Uterus (tissue), 3 donors: ENCODE measurements at regions not wholly inside any gene's neighbourhood (a gene's known extent, or its start where the extent isn't known, plus 50 kb on each side); places are given as distances from the start of the nearest gene placed in this dataset.
"Not testable (repeated sequence)": the region's sequence is repeated elsewhere in the genome, so short reads cannot be mapped to it uniquely, and the experiment has no call there.

Source experiments
- DNase-seq, 2 donors: peaks; one replicate each; pipeline ENCODE4 v3.0.0-alpha.2; 2019 to 2020
- H3K27ac ChIP-seq, 2 donors: fragments of 200-600 bp; sonication (generic); 1 replicate in 1 of 2; 2 replicates in 1 of 2; pipeline ENCODE4 v1.5.1; 2016 to 2018
- H3K27me3 ChIP-seq, 2 donors: fragments of 200-600 bp; sonication (generic); one replicate each; pipeline ENCODE4 v1.5.1; 2018 to 2019; ENCODE audit warnings: control low read depth in 1 of 2
- H3K36me3 ChIP-seq, 2 donors: fragments of 200-600 bp; sonication (generic); one replicate each; pipeline ENCODE4 v1.5.1; 2019; ENCODE audit warnings: control low read depth in 1 of 2
- H3K4me1 ChIP-seq, 2 donors: fragments of 200-600 bp; sonication (generic); one replicate each; pipeline ENCODE4 v1.5.1; 2018 to 2019; ENCODE audit warnings: control low read depth in 1 of 2
- H3K4me3 ChIP-seq, 2 donors: fragments of 200-600 bp; sonication (generic); 1 replicate in 1 of 2; 2 replicates in 1 of 2; pipeline ENCODE4 v1.5.1; 2018 to 2019; ENCODE audit warnings: mild to moderate bottlenecking in 1 of 2
- H3K9me3 ChIP-seq, 2 donors: fragments of 200-600 bp; sonication (generic); one replicate each; pipeline ENCODE4 v1.5.1; 2019; ENCODE audit warnings: control low read depth in 1 of 2
- POLR2A ChIP-seq, 2 donors: fragments of 450-650 bp; IDR thresholded peaks; one replicate each; pipeline ENCODE4 v1.6.1; 2016; ENCODE audit warnings: antibody characterized with exemption in 2 of 2, mild to moderate bottlenecking in 1 of 2, moderate library complexity in 1 of 2
- intact Hi-C: fragments of 100-400 bp; cut with DNase I; formaldehyde crosslinking; loops from one replicate; pipeline ENCODE4 v1.15.1; 2023; ENCODE audit warnings: low total_unique reads
- TF ChIP-seq, protein P1 (sequence below), 4 experiments: fragments of 200-600 bp in 2 of 4; fragments of 450-650 bp in 2 of 4; sonication (generic) in 2 of 4; IDR thresholded peaks; one replicate each; pipeline ENCODE4 v1.5.1; 2016 to 2019; ENCODE audit warnings: antibody characterized with exemption in 4 of 4, mild to moderate bottlenecking in 2 of 4, moderate library complexity in 1 of 4
- donor health status: DM: yes; HTN: yes; CAD: no.

DNA sequence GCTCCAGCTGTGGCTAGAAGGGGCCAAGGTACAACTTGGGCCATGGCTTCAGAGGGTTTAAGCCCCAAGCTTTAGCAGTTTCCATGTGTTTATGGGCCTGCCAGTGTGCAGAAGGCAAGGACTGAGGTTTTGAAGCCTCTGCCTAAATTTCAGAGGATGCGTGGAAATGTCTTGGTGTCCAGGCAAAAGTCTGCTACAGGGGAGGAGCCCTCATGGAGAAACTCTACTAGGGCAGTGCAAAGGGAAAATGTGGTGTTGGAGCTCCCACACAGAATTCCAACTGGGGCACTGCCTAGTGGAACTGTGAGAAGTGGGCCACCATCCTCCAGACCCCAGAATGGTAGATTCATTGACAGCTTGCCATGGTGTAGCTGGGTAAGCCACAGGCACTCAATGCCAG lies 527.2 kb upstream of the RORB start:
- TF ChIP-seq, protein P1, sequence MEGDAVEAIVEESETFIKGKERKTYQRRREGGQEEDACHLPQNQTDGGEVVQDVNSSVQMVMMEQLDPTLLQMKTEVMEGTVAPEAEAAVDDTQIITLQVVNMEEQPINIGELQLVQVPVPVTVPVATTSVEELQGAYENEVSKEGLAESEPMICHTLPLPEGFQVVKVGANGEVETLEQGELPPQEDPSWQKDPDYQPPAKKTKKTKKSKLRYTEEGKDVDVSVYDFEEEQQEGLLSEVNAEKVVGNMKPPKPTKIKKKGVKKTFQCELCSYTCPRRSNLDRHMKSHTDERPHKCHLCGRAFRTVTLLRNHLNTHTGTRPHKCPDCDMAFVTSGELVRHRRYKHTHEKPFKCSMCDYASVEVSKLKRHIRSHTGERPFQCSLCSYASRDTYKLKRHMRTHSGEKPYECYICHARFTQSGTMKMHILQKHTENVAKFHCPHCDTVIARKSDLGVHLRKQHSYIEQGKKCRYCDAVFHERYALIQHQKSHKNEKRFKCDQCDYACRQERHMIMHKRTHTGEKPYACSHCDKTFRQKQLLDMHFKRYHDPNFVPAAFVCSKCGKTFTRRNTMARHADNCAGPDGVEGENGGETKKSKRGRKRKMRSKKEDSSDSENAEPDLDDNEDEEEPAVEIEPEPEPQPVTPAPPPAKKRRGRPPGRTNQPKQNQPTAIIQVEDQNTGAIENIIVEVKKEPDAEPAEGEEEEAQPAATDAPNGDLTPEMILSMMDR (IDR thresholded peaks at IDR 0.05), result no peak
- no peak for TF ChIP-seq POLR2A (IDR thresholded peaks at IDR 0.05)
- Histone ChIP-seq H3K4me3 (no peak overlapping the region), H3K9me3 (no peaks in the 10 kb centered on the region), H3K36me3 (no peaks in the 10 kb centered on the region), H3K4me1 (no peaks in the 10 kb centered on the region), H3K27me3 (no peaks in the 10 kb centered on the region), H3K27ac (no peak overlapping the region)
- intact Hi-C loops, result no loop called here
- no peak for DNase-seq

DNA sequence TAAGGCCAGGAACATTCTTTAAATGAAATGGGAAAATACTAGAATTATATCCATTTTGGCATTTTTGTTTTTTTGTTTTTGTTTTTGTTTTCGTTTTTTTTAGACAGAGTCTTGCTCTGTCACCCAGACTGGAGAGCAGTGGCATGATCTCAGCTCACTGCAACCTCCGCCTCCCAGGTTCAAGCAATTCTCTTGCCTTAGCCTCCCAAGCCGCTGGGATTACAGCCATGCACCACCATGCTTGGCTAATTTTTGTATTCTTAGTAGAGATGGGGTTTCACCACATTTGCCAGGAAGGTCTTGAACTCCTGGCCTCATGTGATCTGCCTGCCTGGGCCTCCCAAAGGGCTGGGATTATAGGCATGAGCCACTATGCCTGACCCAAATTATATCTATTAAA lies 520.7 kb upstream of the RORB start:
- H3K27me3 ChIP-seq, H3K4me3 ChIP-seq, intact Hi-C loops, DNase-seq, H3K36me3 ChIP-seq, H3K9me3 ChIP-seq, H3K4me1 ChIP-seq, H3K27ac ChIP-seq: not testable (repeated sequence)

- TF ChIP-seq, protein P1 (IDR thresholded peaks at IDR 0.05), result no peak
- TF ChIP-seq POLR2A (IDR thresholded peaks at IDR 0.05), result no peak
- H3K27me3 ChIP-seq, result no peaks in the 10 kb centered on the region
- no peak overlapping the region for H3K27ac ChIP-seq
- no peaks in the 10 kb centered on the region for H3K4me1 ChIP-seq
- H3K9me3 ChIP-seq, result no peaks in the 10 kb centered on the region
- no peak for DNase-seq
- intact Hi-C loops, result no loop called here
- no peak overlapping the region for H3K4me3 ChIP-seq
- no peaks in the 10 kb centered on the region for H3K36me3 ChIP-seq
These were observed 517.3 kb upstream of the RORB start for GRCh38 chr9:73979894-73980264.

DNA sequence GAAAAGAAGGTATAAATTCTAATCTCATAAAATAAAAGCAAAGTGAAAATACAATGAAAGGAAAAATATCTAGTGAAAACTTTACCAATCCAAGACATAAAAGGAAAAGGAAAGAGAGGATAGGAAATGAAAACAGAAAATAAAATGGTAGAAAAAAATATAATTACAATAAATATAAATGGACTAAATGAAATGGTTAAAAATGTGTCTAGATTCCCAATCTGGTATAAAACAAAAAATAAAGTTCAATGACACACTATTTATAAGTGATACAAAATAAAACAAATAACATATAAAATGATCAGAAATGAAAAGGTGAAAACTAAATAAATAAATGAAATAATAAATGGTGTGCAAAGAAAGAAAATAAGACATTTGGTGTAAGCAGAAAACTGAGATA lies 516.4 kb upstream of the RORB start:
- H3K27me3 ChIP-seq, result no peaks in the 10 kb centered on the region
- no peaks in the 10 kb centered on the region for H3K36me3 ChIP-seq
- H3K4me3 ChIP-seq, result no peak overlapping the region
- no peak for TF ChIP-seq POLR2A (IDR thresholded peaks at IDR 0.05)
- H3K9me3 ChIP-seq, result no peaks in the 10 kb centered on the region
- intact Hi-C loops, result no loop called here
- H3K27ac ChIP-seq, result no peak overlapping the region
- DNase-seq, result no peak
- no peaks in the 10 kb centered on the region for H3K4me1 ChIP-seq

DNA sequence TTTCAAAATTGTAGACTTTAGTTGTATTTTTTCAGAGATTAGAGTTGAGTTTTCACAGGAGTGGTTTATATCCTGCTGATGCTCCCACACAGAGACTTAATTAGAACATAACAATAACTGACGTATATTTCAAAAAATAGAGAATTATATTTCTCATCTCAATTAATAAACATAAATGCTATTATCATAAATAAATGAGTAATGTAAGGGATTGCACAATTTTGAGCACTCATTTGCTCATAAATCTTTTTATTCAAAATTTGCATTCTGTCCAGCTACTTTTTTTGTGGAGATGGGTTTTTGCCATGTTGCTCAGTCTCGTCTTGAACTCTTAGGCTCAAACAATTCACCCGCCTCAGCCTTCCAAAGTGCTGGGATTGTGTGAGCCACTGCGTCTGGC lies 515.7 kb upstream of the RORB start:
- intact Hi-C loops, result no loop called here
- H3K9me3 ChIP-seq, result no peaks in the 10 kb centered on the region
- no peak overlapping the region for H3K4me3 ChIP-seq
- DNase-seq, result no peak
- TF ChIP-seq, protein P1 (IDR thresholded peaks at IDR 0.05), result no peak
- TF ChIP-seq POLR2A (IDR thresholded peaks at IDR 0.05), result no peak
- H3K27ac ChIP-seq, result no peak overlapping the region
- H3K27me3 ChIP-seq, result no peaks in the 10 kb centered on the region
- H3K4me1 ChIP-seq, result no peaks in the 10 kb centered on the region
- H3K36me3 ChIP-seq, result no peaks in the 10 kb centered on the region

GRCh38 chr9:73995836-73996235 lies 501.3 kb upstream of the RORB start:
- H3K27me3 ChIP-seq, result no peaks in the 10 kb centered on the region
- H3K4me3 ChIP-seq, result no peak overlapping the region
- H3K4me1 ChIP-seq, result no peaks in the 10 kb centered on the region
- DNase-seq, result no peak
- H3K27ac ChIP-seq, result no peak overlapping the region
- intact Hi-C loops, result no loop called here
- H3K9me3 ChIP-seq, result no peaks in the 10 kb centered on the region
- TF ChIP-seq, protein P1 (IDR thresholded peaks at IDR 0.05), result no peak
- TF ChIP-seq POLR2A (IDR thresholded peaks at IDR 0.05), result no peak
- H3K36me3 ChIP-seq, result no peaks in the 10 kb centered on the region
